Esophagus squamous epithelium (tissue), 4 donors: ENCODE measurements at regions not wholly inside any gene's neighbourhood (a gene's known extent, or its start where the extent isn't known, plus 50 kb on each side); places are given as distances from the start of the nearest gene placed in this dataset.
"Not testable (repeated sequence)": the region's sequence is repeated elsewhere in the genome, so short reads cannot be mapped to it uniquely, and the experiment has no call there.

Source experiments
- CTCF ChIP-seq, 6 experiments: fragments of 450-650 bp in 4 of 6; fragments of 200-600 bp in 2 of 6; sonication (generic) in 2 of 6; IDR thresholded peaks; one replicate each; pipeline ENCODE4 v1.5.1; 2016 to 2019; ENCODE audit warnings: antibody characterized with exemption in 6 of 6, mild to moderate bottlenecking in 4 of 6, moderate library complexity in 4 of 6
- POLR2A ChIP-seq, 4 donors: fragments of 450-650 bp; IDR thresholded peaks; one replicate each; pipeline ENCODE4 v1.6.1; 2017; ENCODE audit warnings: antibody characterized with exemption in 4 of 4, mild to moderate bottlenecking in 4 of 4, moderate library complexity in 3 of 4

GRCh38 chr5:98546924-98547323, 226.5 kb upstream of the RGMB start:
- not testable (repeated sequence) for TF ChIP-seq POLR2A, CTCF (IDR thresholded peaks at IDR 0.05)
